Activated CD4-positive, alpha-beta T cell treated with anti-CD3 and anti-CD28 coated beads, Interleukin-2, Interleukin-4, amounts not matched to agents 100 ng/mL and 50 ng/mL, durations not matched to agents 16 hours and 8 hours (primary cell): ENCODE measurements at regions not wholly inside any gene's neighbourhood (a gene's known extent, or its start where the extent isn't known, plus 50 kb on each side); places are given as distances from the start of the nearest gene placed in this dataset.

Source experiments
- DNase-seq: peaks from one replicate; pipeline ENCODE4 v3.0.0-alpha.2; 2020; ENCODE audit warnings: low spot score

- DNase-seq = no peak
Observed at GRCh38 chrX:69110116-69110530, 55.1 kb downstream of the PJA1 start.

DNA sequence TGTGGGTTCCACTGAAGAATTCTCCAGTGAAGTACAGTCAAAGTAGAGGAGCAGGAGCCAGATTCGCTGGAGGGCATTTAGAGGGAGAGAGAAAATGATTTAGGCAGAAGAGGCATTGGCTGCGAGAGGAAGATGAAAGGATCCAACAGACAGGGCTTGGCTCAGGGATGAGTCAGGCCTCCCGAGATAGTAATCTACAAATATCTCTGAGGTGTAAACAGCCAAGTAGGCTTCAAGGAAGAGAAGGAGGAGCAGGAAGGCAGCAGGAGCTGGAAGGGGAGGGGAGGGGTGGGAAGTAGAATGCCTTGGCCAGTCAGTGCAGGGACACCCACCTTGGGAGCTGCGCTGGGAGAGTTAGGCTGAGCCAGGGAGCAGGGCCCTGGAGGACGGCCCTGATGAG, 55.5 kb downstream of the PJA1 start:
- DNase-seq = no peak

- DNase-seq = no peak
Observed at GRCh38 chrX:69109036-69109663, 56.1 kb downstream of the PJA1 start.

- no peak for DNase-seq
Observed at GRCh38 chrX:69107747-69108401, 57.4 kb downstream of the PJA1 start.

DNA sequence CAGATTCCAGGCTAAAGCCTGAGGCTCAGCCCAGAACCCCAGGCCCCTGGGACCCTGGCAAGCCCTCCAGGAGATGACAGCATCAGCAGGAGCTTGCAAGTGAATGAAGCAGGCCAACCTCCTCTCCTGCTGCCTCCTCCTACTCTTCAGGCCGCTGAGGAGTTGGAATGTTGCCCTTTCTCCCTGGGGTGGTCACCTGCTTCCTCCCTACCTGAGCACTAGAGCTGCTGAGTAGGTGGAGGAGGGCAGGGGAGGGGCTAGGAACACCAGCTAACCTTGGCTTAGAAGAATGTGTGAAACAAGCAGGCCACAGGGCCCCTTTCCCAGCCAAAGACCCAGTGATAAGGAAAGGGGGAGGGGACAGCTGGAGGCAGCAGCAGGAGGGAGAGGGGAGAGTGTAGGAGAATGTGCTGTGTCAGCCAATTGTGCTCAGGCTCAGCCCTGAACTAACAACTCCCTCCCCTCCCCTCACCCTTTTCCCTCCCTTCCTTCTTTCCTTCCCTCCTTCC, 58.0 kb downstream of the PJA1 start:
- no peak for DNase-seq

DNA sequence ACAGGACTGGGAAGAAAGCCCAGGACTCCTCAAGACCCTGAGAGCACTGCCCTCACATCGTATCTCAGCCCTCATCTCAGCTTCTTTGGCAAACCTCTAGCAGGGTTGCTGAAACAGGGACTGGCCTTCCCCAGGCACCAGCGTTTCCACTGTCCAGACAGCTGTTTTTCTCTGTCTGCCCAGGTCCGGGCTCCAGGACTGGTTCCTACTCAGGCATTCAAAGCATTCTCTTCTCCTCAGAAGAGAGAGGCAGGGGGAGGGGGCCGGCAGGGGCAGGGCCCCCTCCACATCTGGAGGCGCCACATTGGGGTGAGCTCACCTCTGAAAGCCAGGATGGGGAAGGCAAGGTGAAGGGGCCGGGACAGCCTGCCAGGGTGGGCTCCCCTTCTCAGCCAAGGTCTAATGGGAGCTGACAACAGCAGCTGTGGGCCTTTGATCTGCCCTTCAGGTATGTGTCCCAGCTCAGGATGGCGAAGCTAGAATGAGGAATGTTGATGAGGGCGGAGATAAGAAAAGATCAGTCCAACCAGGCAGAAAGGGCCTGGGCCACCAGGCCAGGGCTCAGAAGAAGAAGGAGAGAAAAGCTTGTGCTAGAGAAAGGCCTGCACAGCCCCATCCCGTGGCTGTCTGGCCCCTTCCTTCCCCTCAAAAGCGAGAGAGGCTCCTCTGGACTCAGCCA, 60.4 kb downstream of the PJA1 start:
- DNase-seq = no peak

DNA sequence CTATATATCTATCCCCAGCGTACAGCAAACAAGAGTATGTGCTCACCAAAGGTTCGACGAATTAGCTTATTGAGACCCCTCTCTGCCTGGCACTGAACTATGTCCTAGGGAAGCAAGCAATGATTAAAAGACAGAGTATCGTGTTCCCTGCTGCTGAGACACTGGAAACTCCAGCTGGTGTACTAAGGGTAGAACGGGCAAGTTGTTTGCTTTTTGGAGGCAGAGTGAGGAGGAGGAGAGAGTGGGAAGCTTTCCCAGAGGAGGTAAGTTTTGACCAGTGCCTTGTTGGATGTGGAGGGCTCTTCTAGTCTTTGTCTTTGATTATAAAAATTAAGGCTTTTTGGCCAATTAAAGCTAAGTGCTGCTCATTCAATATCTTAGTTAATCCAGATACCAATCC, 61.7 kb downstream of the PJA1 start:
- no peak for DNase-seq

- no peak for DNase-seq
Observed at GRCh38 chrX:69102612-69103194, 62.5 kb downstream of the PJA1 start.

DNA sequence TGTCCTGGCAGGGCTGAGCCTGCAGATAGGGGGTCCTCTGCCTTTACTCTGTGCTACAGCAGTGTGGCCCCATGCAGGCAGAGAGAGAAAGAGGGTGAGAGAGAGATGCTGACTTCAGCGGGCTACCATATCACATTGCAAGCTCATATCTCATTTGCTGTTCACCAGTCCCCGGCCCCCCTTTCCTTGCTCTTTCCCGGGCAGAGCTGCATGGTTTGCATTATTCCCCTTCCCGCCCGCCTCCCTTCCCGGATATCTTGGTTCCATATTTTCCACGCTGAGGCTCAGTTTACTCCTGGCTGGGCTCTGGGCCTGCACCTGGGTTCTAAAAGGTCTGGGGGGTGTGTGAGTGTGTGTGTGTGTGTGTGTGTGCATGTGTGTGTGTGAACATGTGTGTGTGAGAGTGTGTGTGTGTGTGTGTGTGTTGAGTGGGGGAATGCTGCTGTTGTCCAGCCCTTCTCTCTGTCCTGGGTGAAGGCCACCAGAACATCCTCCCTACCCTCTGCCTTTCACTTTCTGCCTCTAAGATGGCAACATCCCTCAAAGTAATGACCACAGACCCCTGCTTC, 63.5 kb downstream of the PJA1 start:
- no peak for DNase-seq

GRCh38 chrX:69100478-69100877, 64.8 kb downstream of the PJA1 start:
- DNase-seq = no peak

GRCh38 chrX:69097451-69098236, 67.6 kb downstream of the PJA1 start:
- DNase-seq = no peak

DNA sequence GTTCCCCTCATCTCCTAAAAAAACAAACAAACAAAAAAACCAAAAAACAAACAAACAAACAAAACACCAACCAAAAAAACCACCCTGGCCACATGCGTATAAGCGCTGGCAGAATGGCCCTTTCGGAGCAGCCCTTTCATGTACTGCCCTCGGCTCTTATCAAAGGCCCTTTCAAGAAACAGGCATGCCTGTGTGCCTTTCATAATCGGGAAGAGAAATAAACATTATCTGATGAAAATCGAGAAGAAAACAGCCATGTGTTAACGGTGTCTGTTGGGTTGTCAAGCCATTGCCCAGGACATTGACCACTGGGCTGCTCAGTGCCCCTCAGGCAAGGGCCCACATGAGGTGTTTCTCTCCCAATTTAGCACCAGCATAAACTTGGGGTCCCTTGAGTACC, 68.3 kb downstream of the PJA1 start:
- DNase-seq = no peak

DNA sequence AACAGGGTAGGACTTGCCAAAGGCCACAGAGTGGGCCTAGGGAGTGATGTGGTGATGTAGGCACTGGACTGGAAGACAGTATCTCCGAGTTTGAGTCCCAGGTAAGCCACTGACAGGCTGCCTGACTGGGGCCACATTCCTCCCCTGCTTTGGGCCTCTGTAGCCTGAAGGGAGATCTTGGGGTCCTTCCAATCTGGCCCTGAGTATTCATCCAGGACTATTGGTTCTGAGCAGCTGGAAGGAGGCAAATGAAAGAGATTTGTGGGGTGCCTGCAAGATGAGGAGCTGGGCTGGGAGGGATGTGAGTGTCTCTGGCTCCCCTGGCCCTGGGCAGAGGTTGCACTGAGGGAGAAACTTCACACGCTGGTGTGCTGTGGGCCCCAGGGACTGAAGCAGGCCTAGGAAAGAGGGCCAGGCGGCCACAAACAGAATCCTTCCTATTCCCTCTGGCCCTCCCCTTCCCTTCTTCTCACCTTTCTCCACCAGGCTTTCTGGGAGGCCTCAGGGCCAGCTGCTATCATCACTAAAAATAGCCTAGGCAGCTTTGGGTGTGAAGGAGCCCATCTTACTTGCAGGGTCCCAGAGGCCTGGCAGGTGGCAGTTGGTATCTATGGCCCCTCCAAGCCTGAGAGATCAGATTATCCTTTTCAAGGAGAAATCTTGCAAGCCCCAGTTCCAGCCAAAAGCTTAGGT, 70.1 kb downstream of the PJA1 start:
- no peak for DNase-seq

GRCh38 chrX:69093960-69094871, 71.0 kb downstream of the PJA1 start:
- peak; percentile 25 for DNase-seq

DNA sequence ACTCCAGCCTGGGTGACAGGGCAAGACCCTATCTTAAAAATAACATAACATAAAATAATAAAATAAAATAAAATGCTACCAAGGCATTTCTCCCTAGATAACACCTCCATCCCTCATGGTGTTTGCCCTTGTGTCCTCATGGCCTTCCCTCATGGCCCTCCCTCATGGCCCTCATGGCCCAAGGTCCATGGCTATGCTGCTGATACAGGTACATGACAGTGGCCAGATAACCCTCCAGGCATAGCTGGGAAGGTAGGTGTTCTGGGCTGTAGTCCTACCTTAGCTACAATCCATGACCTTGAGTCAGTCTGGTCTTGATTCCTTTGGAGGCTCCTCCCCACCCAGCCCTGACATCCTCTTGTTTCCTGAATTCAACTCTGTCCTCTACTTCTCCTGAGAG, 75.2 kb downstream of the PJA1 start:
- no peak for DNase-seq

DNA sequence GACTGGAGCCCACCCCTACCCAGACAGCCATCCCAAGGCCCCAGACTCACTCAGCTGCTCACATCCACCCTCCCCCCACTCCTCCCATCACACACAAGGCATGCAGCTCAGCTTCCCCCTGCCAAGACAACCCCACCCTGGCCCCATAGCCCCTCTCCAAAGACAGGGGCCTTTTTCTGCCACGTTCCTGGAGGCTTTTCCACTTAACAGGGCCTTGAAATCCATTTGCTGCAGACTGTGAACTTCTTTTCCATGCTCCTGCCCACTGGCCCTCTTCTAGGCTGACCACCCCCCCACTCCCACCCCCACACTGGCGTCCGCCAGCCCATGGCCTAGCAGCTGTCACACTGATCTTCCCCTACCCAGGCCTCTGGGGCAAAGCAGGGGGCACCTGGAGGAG, 76.0 kb downstream of the PJA1 start:
- no peak for DNase-seq

- no peak for DNase-seq
Observed at GRCh38 chrX:69088171-69088938, 76.9 kb downstream of the PJA1 start.

DNA sequence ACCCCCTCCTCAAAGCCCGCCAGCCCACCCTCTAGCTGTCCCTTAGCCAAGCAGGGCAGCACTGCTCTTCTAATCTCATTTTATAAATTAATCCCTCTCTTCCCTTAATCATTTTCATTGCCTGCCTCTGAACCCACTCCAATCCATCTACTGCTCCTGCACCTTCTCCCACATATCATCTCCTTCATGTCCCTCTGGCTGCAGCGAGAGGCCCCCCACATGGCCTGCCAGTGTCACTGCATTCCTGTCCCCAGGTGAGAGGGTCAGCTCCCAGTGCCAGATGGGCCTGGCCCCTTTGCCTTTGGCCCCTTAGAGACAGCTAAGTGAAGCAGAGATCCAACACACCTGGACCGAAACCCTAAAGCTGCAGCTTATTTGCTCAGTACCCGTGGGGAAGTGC, 79.4 kb downstream of the PJA1 start:
- DNase-seq = no peak

- DNase-seq = no peak
Observed at GRCh38 chrX:69085151-69085550, 80.1 kb downstream of the PJA1 start.
